ENCODE measurements at regions not wholly inside any gene's neighbourhood (a gene's known extent, or its start where the extent isn't known, plus 50 kb on each side); places are given as distances from the start of the nearest gene placed in this dataset.

- ChIA-PET CTCF (ENCODE audit: partially characterized antibody) (no interaction called here), POLR2A (ENCODE audit: partially characterized antibody) (no interaction called here)
- Histone ChIP-seq H4K5ac (ENCODE audit: insufficient read length, low read depth, low read length) (no peak overlapping the region), H3K18ac (ENCODE audit: extremely low read depth, low read length) (no peak overlapping the region), H3K27me3 (replicated peaks in 1 of 4; ENCODE audit: control insufficient read depth in 3 of 4, extremely low read depth in 1 of 4, insufficient read depth in 3 of 4, low read length in 3 of 4) (no peaks in the 10 kb centered on the region), H2BK20ac (ENCODE audit: low read length) (no peak overlapping the region), H4K20me1 (replicated peaks in 1 of 2; ENCODE audit: control insufficient read depth in 1 of 2, insufficient read depth in 2 of 2, low read length in 2 of 2) (no peaks in the 10 kb centered on the region), H3K79me1 (ENCODE audit: low read depth, low read length) (no peaks in the 10 kb centered on the region), H3K56ac (replicated peaks; ENCODE audit: insufficient read length, low read depth, low read length) (no peak overlapping the region), H3K36me3 (ENCODE audit: control insufficient read depth in 2 of 4, insufficient read depth in 4 of 4, low read length in 3 of 4) (no peaks in the 10 kb centered on the region), H4K91ac (replicated peaks; ENCODE audit: insufficient read length, low read length) (no peak overlapping the region), H3K9ac (replicated peaks in 1 of 4; ENCODE audit: extremely low read depth in 1 of 4, low read depth in 3 of 4, low read length in 3 of 4) (no peak overlapping the region), H2AK5ac (ENCODE audit: low read depth, low read length) (no peak overlapping the region), H3K4me1 (replicated peaks in 1 of 4; ENCODE audit: control insufficient read depth in 3 of 4, insufficient read depth in 4 of 4, low read length in 3 of 4) (no peaks in the 10 kb centered on the region; a peak in 1 of 7 replicates), H3K4ac (replicated peaks; ENCODE audit: insufficient read length, low read depth, low read length) (no peak overlapping the region), H3K4me3 (ENCODE audit: extremely low read depth in 1 of 4, insufficient read depth in 2 of 4, low read depth in 3 of 4, low read length in 4 of 4) (no peak overlapping the region), H3K27ac (ENCODE audit: low read depth, low read length) (no peak overlapping the region), H2BK12ac (ENCODE audit: low read depth, low read length) (no peak overlapping the region), H2AFZ (ENCODE audit: low read length) (no peak overlapping the region), H3K14ac (ENCODE audit: insufficient read length) (no peak overlapping the region), H2BK5ac (ENCODE audit: low read depth, low read length) (no peak overlapping the region), H2BK120ac (replicated peaks; ENCODE audit: low read depth, low read length) (no peak overlapping the region), H3K4me2 (ENCODE audit: insufficient read depth in 1 of 2, low read depth in 2 of 2, low read length in 2 of 2) (no peak overlapping the region), H3K23me2 (ENCODE audit: low read depth, low read length) (no peaks in the 10 kb centered on the region), H3K79me2 (ENCODE audit: control insufficient read depth in 1 of 2, insufficient read depth in 2 of 2, low read length in 2 of 2) (no peaks in the 10 kb centered on the region), H3K23ac (ENCODE audit: insufficient read length) (no peak overlapping the region), H3K9me3 (ENCODE audit: insufficient read depth in 2 of 2, low read depth in 1 of 2, low read length in 1 of 2) (0 out of 4 replicates have a peak, but pooled peaks cover 0 to 4% of the 10 kb centered on the region in 2 experiments), H2BK15ac (ENCODE audit: low read length) (no peak overlapping the region), H4K8ac (ENCODE audit: extremely low read depth, insufficient read depth, low read length) (no peak overlapping the region)
- no peak for TF ChIP-seq POU5F1 (IDR thresholded peaks at IDR 0.05; ENCODE audit: low read depth, low read length)
- no peak for TF ChIP-seq CBX8 (IDR thresholded peaks at IDR 0.05; ENCODE audit: borderline replicate concordance, low read depth, low read length)
- no peak for TF ChIP-seq SP2 (IDR thresholded peaks at IDR 0.05; ENCODE audit: low read length)
- WGBS, 2 experiments (ENCODE audit: extremely low coverage in 1 of 2, insufficient coverage in 1 of 2, insufficient read length in 1 of 2, insufficient replicate concordance in 2 of 2, low coverage in 1 of 2, low lambda C conversion rate in 2 of 2, missing lambda C conversion rate in 1 of 2): 94% methylated on average over 15 of the region's 15 CpGs; no CpG with 5 or more reads in 1 of the 2 experiments
- DNase-seq (ENCODE audit: low read depth in 1 of 2, low spot score in 2 of 2) (no peak), FAIRE-seq (no peak)
Observed at GRCh38 chr9:87267251-87268070, 230.2 kb upstream of the DAPK1 start.
